ENCODE measurements at regions not wholly inside any gene's neighbourhood (a gene's known extent, or its start where the extent isn't known, plus 50 kb on each side); places are given as distances from the start of the nearest gene placed in this dataset.
"Not testable (repeated sequence)": the region's sequence is repeated elsewhere in the genome, so short reads cannot be mapped to it uniquely, and the experiment has no call there.

DNA sequence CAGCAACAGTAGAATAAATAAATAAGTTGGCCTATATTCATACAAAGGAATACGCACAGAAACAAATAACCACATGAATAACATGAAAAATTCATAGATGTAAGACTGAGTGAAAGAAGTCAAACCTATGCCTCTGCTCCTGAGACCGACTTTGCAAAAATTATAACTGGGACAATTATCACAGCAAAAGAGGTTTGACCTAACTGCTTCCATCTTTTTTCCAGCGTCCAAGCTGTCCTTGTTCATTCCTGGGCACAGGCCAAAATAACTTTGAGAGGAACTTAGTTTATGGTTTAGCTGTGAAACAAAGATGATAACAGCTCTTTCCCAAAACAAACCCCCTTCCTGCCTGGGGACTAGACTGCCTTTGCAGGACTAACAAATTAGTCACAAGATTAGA lies 109.6 kb upstream of the NBPF11 start:
- H3K9me1 ChIP-seq (ENCODE audit: control insufficient read depth, insufficient read depth, low read length); H3K4me3 ChIP-seq; in situ Hi-C loops (cut with MboI); ATAC-seq; H3K79me2 ChIP-seq (ENCODE audit: control insufficient read depth, insufficient read depth, low read length); CTCF ChIA-PET (ENCODE audit: low intra/inter-chr PET ratio); H3K27me3 ChIP-seq (ENCODE audit: control insufficient read depth in 2 of 2, insufficient read depth in 2 of 2, low read length in 2 of 2); H3K36me3 ChIP-seq (ENCODE audit: control insufficient read depth, insufficient read depth, low read length); H3K4me2 ChIP-seq (ENCODE audit: insufficient read depth, low read length); H3K4me1 ChIP-seq (replicated peaks in 1 of 2; ENCODE audit: control insufficient read depth in 2 of 2, insufficient read depth in 2 of 2, low read length in 2 of 2); H3K9ac ChIP-seq (ENCODE audit: insufficient read depth in 1 of 2, low read depth in 2 of 2, low read length in 2 of 2); FAIRE-seq; BruUV-seq (replicated peaks); DNase-seq (ENCODE audit: extremely low read depth in 1 of 4, low spot score in 3 of 4); H3K9me3 ChIP-seq (replicated peaks; ENCODE audit: control insufficient read depth, insufficient read depth, low read depth, low read length); H4K20me1 ChIP-seq (replicated peaks; ENCODE audit: control insufficient read depth, insufficient read depth, low read length); H3K27ac ChIP-seq (ENCODE audit: extremely low read depth, low read depth, low read length); TF ChIP-seq NR2C1 (IDR thresholded peaks at IDR 0.05); NR4A1 (CRISPR knock-in tag; IDR thresholded peaks at IDR 0.05): not testable (repeated sequence)
- 36% methylated on average over 3 of the region's 3 CpGs for WGBS (ENCODE audit: insufficient coverage, low coverage, missing lambda C conversion rate)
- intact Hi-C loops (cut with micrococcal nuclease) = loop anchor here (2.0 kb wide), 1 partner anchor 73 kb away; no protein-coding TSS in a partner anchor
- POLR2A ChIA-PET = interaction anchor here (2.2 kb wide), 1 partner anchor 73 kb away, joined by 15 read pairs; no protein-coding TSS in a partner anchor
- peak; percentile 34; the same call in 1 of the 2 replicates for TF ChIP-seq NR2C1 (tag; IDR thresholded peaks at IDR 0.05)
- TF ChIP-seq, protein P1, sequence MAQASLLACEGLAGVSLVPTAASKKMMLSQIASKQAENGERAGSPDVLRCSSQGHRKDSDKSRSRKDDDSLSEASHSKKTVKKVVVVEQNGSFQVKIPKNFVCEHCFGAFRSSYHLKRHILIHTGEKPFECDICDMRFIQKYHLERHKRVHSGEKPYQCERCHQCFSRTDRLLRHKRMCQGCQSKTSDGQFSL (CRISPR knock-in tag; IDR thresholded peaks at IDR 0.05) = not testable (repeated sequence)
- TF ChIP-seq, protein P1 (tag; IDR thresholded peaks at IDR 0.05) = peak in 1 of 2 experiments; percentile 78; a peak in 2 of 4 replicates
- TF ChIP-seq NR4A1 (tag; IDR thresholded peaks at IDR 0.05) = peak; percentile 71; the same call in 1 of the 2 replicates
- TF ChIP-seq, protein P2, sequence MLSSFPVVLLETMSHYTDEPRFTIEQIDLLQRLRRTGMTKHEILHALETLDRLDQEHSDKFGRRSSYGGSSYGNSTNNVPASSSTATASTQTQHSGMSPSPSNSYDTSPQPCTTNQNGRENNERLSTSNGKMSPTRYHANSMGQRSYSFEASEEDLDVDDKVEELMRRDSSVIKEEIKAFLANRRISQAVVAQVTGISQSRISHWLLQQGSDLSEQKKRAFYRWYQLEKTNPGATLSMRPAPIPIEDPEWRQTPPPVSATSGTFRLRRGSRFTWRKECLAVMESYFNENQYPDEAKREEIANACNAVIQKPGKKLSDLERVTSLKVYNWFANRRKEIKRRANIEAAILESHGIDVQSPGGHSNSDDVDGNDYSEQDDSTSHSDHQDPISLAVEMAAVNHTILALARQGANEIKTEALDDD (IDR thresholded peaks at IDR 0.05) = 0 out of 2 replicates have a peak, but pooled peaks have one; percentile 54
- TF ChIP-seq PTRF (tag; IDR thresholded peaks at IDR 0.05) = peak; percentile 58; the same call in 1 of the 2 replicates
- TF ChIP-seq PTTG1 (tag; IDR thresholded peaks at IDR 0.05; ENCODE audit: low read depth) = peak; percentile 56; the same call in 1 of the 2 replicates
- TF ChIP-seq, protein P3, sequence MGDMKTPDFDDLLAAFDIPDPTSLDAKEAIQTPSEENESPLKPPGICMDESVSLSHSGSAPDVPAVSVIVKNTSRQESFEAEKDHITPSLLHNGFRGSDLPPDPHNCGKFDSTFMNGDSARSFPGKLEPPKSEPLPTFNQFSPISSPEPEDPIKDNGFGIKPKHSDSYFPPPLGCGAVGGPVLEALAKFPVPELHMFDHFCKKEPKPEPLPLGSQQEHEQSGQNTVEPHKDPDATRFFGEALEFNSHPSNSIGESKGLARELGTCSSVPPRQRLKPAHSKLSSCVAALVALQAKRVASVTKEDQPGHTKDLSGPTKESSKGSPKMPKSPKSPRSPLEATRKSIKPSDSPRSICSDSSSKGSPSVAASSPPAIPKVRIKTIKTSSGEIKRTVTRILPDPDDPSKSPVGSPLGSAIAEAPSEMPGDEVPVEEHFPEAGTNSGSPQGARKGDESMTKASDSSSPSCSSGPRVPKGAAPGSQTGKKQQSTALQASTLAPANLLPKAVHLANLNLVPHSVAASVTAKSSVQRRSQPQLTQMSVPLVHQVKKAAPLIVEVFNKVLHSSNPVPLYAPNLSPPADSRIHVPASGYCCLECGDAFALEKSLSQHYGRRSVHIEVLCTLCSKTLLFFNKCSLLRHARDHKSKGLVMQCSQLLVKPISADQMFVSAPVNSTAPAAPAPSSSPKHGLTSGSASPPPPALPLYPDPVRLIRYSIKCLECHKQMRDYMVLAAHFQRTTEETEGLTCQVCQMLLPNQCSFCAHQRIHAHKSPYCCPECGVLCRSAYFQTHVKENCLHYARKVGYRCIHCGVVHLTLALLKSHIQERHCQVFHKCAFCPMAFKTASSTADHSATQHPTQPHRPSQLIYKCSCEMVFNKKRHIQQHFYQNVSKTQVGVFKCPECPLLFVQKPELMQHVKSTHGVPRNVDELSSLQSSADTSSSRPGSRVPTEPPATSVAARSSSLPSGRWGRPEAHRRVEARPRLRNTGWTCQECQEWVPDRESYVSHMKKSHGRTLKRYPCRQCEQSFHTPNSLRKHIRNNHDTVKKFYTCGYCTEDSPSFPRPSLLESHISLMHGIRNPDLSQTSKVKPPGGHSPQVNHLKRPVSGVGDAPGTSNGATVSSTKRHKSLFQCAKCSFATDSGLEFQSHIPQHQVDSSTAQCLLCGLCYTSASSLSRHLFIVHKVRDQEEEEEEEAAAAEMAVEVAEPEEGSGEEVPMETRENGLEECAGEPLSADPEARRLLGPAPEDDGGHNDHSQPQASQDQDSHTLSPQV (IDR thresholded peaks at IDR 0.05) = peak; percentile 68
- TF ChIP-seq KLF6 (CRISPR knock-in tag; IDR thresholded peaks at IDR 0.05; ENCODE audit: borderline replicate concordance) = peak; percentile 82; the same call in 1 of the 2 replicates
- TF ChIP-seq ZNF644 (tag; IDR thresholded peaks at IDR 0.05; ENCODE audit: low read depth) = 0 out of 2 replicates have a peak, but pooled peaks have one; percentile 62
- TF ChIP-seq ZNF507 (tag; conservative IDR thresholded peaks at IDR 0.05) = peak; percentile 78
- peak overlapping the region; percentile 23; the same call in 1 of the 2 replicates for H2AFZ ChIP-seq (ENCODE audit: low read depth, low read length)

All from K562 (cell line).